CD4-positive, alpha-beta T cell treated with Interferon gamma for 1 hour (primary cell): ENCODE measurements at regions not wholly inside any gene's neighbourhood (a gene's known extent, or its start where the extent isn't known, plus 50 kb on each side); places are given as distances from the start of the nearest gene placed in this dataset.

Experiments
- DNase-seq: peaks from one replicate; pipeline ENCODE4 v3.0.0-alpha.2; 2020

GRCh38 chr12:25005376-25005775, 56.5 kb upstream of the BCAT1 start:
- DNase-seq, result no peak

- DNase-seq, result no peak
These were observed 55.5 kb upstream of the BCAT1 start for GRCh38 chr12:25004447-25004846.

GRCh38 chr12:25001311-25001710, 52.4 kb upstream of the BCAT1 start:
- DNase-seq, result no peak
